GM18502 (cell line): ENCODE measurements at regions not wholly inside any gene's neighbourhood (a gene's known extent, or its start where the extent isn't known, plus 50 kb on each side); places are given as distances from the start of the nearest gene placed in this dataset.

ENCODE experiments used
- ATAC-seq: cut with Tn5 transposase; IDR thresholded peaks from one replicate; pipeline ENCODE4 v1.9.1; 2021; ENCODE audit warnings: mild to moderate bottlenecking; ENCODE audit not compliant: unreplicated experiment, poor library complexity

DNA sequence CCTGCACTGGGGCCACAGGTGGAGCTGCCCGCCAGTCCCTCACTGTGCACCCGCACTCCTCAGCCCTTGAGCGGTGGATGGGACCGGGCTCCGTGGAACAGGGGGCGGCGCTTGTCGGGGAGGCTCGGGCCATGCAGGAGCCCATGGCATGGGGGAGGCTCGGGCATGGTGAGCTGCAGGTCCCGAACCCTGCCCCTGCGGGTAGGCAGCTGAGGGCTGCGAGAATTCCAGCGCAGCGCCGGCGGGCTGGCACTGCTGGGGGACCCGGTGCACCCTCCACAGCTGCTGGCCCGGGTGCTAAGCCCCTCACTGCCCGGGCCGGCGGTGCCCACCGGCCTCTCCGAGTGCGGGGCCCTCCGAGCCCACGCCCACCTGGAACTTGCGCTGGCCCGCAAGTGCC is 877.5 kb upstream of the PCDH9 start:
- no peak for ATAC-seq

- no peak for ATAC-seq
Measured at GRCh38 chr13:68099631-68100030, 869.5 kb upstream of the PCDH9 start.

DNA sequence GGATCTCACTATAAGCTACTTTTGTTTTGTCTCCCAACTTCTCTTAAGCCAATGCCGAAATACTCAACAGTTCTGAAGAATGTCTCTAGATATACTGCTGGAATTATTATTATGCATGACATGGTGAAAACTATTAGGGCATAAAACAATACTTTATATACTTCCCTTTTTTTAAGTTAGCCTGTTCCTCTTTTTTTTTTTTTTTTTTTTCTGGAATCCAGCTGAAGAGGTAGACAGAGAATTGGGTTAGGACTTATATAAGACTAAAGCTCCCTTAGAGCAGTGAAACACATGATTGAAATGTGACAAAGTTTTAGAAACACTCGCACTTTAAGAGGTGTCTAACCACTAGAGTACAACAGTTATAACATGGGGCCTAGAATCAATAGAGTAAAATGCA is 850.9 kb upstream of the PCDH9 start:
- ATAC-seq: no peak

- no peak for ATAC-seq
Measured at GRCh38 chr13:68078874-68079273, 848.7 kb upstream of the PCDH9 start.

DNA sequence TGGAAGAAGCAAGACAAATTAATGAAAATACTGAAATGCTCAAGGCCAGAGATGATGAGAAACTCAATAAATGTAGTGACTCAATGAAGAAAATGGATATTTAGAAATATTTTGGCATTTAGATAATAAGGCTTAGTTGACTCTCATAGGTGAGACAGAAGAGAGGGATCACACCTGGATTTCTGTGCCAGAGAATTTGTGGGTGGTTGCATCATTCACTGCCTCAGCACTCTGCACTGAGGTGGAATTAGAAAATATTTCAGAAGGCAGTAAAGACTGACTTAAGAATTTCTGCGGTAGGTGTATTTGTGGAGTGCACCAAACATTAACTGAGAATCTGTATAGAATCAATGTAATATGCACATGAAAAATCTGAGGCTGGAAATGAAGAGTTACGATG is 848.3 kb upstream of the PCDH9 start:
- ATAC-seq: no peak

- ATAC-seq: no peak
Measured at GRCh38 chr13:68076046-68076445, 845.9 kb upstream of the PCDH9 start.

DNA sequence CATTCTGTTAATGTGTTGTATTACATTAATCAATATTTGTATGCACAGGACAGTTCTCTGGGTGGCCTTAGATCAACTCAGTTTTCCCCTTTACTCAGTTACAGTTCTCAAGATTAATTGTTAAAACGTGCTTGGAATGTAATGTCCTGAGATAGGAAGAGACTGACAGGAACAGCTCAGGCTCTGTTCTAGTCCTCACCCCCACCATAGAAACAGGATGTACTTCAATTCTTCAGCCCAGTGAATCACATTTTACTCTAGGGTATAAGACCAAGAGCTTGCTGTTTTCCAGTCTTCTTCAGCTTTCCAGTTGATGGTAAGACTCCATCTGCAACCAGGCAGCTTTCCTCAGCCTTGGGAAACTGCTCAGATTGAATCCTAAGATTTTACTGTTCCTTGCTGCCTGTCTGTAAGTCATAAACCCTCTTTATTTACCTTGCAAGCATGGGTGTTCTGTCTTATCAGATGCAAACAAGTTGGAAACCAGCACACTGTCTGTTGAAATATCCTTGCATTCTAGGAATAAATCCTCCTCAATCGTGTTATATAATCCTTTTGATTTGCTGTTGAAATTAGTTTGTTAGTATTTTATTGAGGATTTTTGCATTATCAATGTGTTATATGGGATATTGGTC is 836.9 kb upstream of the PCDH9 start:
- ATAC-seq: no peak

DNA sequence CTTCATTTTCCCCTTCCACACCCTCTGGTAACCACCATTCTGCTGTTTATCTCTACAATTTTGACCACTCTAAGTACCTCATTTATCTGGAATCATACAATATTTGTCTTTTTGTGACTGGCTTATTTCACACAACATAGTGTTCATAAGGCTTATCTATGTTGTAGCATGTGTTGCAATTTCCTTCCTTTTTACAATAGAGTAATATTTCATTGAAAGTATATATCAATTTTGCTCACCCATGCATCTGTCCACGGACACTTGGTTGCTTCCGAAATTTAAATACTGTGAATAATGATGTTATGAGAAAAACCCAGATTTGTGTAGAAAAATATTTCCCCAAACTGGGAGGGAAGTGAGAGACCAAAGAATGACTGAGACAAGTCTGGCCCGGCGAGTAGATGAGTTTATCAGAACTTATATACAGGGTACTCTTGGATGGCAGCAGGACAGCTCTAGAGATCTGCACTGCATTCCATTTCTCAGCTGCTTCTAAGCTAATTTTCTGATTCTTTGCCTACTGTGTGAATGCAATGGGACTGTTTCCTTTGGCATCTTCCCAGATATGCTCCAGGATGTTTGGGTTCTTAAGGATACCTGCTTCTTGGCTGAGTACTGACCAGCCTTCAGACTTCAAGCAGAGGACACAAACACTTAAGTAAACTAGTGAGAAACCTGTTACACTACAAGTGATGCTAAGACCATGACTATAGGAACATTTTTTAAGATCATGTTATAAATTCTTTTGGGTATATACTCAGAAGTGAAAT is 834.0 kb upstream of the PCDH9 start:
- ATAC-seq: no peak

DNA sequence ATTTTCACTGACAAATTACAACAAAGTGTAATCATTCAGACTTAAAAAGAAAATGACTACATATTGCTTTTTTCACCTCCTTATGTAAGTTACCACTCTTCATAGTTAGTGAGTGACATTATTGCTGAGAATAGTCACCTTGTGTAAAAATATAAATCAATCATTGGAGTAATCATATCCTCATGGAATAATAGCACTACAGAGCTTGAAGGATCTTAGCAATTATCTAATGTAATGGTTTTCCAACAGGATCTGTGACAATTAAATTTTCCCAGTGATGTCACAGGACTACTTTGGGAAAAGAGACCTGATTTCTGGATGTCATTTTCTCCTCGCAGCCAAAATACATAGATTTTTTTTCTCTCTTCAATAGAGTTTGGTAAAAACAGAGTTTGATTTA is 833.0 kb upstream of the PCDH9 start:
- ATAC-seq: no peak

- no peak for ATAC-seq
Measured at GRCh38 chr13:68057836-68058235, 827.7 kb upstream of the PCDH9 start.

DNA sequence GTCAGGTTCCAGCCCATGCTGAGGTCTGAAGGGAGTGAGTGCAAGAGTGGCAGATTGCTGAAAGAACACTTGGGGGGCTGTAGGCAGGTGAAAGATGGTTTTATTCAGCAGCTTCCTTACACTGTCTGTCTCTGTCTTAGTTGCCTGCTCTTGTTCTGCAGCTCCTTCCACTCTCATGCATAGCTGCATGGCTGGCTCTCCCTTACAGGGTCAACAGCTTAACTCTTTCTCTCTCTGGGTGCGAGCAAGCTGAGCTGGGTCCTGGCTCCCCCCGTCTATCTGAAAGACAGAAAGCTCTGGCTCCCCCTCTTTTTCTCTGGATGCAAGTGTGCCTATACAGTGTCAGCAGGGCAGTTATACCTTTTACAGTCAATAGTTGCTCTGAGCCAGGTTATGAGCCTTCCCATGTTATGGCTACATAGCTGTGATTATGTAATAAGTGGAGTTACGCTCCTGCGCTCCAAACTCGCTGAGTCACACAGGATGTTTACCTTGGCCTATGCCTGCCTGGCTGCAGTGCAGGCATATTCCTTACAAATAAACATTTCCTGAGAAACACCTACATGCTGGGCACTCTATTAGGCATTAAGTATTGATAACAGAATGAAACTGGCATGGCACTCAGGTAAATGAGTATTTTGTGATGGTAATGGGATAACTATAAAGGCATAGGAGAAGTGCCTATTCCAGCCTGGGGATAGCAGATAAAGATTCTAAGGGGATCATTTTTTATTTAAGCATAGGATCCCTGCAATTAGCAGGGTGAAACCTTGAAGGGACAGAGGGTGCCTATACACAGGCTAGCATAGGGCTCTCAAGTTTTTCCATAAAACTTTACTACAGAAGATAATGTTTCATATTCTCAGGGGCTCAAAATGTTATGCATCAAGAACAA is 826.9 kb upstream of the PCDH9 start:
- ATAC-seq: no peak

DNA sequence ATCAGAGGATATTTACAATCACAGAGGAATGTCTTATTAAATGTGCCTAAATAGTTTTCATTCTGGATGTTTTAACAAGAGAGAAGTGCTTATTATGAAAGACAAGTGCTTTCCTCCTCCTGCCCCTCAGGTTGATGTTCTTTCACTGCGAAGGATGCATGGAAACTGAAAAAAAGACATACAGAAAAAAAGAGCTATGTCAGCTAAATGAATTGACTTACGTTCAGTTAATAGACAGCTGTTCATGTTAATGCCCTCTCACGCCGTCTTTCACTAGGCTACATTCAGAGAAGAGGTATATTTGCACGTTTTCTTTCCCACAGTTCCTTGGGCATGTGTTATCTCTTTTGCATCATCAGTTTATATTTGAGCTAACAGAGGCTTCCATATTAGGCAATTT is 821.8 kb upstream of the PCDH9 start:
- no peak for ATAC-seq

- ATAC-seq: no peak
Measured at GRCh38 chr13:68050761-68051160, 820.6 kb upstream of the PCDH9 start.

DNA sequence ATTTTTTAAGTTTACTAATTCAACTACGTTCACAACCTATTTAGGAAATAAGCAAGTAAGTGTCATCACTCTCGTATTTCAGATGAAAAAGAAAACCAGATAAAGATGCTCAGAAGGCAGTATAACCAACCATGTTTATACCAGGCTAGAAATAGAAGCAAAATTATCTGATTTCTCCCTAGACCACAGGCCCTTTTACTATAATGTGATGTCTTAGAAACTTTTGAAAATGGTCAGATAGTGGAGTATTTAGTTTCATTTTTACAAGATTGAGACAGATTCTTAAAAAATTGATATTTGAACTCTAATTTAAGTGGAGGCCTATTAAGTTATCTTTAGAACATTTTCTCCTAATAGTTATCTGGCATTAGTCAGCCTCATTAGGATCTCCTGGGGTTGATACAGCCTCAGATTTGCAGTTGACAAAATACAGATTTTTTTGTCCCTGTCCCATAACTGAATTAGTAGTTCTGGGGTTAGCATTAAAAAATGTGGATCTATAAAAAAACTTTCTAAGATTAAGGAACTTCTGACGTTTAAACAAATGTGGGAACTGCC is 818.7 kb upstream of the PCDH9 start:
- no peak for ATAC-seq

GRCh38 chr13:68047889-68048288 is 817.8 kb upstream of the PCDH9 start:
- ATAC-seq: no peak

GRCh38 chr13:68046903-68047302 is 816.8 kb upstream of the PCDH9 start:
- ATAC-seq: no peak

DNA sequence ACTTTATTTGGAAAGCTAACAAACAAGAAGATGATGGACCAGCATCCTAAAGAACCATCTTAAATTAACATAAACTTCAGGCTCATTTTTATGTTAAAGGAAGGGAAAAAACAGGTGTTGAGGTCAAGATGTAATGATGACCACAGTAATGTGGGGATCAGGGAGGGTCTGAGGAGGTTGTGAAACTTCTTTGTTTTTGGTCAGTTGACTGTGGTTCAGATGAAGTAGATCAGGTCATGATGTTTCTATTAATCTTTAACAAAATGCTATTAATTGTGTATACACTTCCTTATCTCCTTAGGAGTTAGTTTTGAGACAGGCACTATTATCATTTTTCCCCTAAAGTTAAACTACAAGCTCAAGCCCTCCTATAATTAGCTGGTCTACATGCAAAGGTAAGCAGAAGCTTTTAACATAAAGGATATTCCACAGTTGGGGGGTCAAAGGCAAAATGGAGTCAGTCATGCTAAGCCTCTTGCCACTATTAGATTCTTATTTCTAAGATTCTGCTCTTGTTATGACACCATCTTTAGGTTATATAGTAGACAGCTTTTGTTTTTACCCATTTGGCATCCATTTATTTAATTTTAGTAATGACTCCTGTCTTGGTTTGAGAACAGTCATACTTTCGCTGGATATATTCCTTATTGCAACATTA is 800.1 kb upstream of the PCDH9 start:
- no peak for ATAC-seq

- no peak for ATAC-seq
Measured at GRCh38 chr13:68028701-68029100, 798.6 kb upstream of the PCDH9 start.

- ATAC-seq: no peak
Measured at GRCh38 chr13:68027306-68027705, 797.2 kb upstream of the PCDH9 start.

GRCh38 chr13:68026077-68026476 is 795.9 kb upstream of the PCDH9 start:
- ATAC-seq: no peak
